Stimulated activated CD4-positive, alpha-beta T cell treated with anti-CD3 and anti-CD28 coated beads, Interleukin-12 subunit alpha, Interleukin-12 subunit beta, amount 100 ng/mL, for 4 hours (primary cell): ENCODE measurements at regions not wholly inside any gene's neighbourhood (a gene's known extent, or its start where the extent isn't known, plus 50 kb on each side); places are given as distances from the start of the nearest gene placed in this dataset.
"Not testable (repeated sequence)": the region's sequence is repeated elsewhere in the genome, so short reads cannot be mapped to it uniquely, and the experiment has no call there.

Experiments
- DNase-seq: peaks from one replicate; pipeline ENCODE4 v3.0.0-alpha.2; 2020

DNA sequence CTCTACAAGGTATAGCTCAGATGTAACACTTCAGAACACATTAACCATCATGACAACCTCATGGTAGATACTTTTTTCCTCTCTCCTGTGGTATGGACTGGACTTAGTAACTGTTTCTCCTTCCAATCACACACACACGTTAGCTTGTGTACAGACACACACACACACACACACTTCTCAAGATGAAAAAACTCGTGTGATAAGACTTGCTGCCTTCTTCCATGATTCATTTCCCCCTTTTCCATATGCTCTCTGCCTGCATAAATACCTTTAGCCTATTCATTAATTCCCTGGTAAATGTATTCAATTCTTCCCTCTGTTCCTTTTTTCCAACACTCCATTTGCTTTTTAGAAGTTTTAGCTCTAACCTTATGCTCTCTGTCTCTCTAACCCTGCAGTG is 118.9 kb upstream of the TANK start:
- no peak for DNase-seq

DNA sequence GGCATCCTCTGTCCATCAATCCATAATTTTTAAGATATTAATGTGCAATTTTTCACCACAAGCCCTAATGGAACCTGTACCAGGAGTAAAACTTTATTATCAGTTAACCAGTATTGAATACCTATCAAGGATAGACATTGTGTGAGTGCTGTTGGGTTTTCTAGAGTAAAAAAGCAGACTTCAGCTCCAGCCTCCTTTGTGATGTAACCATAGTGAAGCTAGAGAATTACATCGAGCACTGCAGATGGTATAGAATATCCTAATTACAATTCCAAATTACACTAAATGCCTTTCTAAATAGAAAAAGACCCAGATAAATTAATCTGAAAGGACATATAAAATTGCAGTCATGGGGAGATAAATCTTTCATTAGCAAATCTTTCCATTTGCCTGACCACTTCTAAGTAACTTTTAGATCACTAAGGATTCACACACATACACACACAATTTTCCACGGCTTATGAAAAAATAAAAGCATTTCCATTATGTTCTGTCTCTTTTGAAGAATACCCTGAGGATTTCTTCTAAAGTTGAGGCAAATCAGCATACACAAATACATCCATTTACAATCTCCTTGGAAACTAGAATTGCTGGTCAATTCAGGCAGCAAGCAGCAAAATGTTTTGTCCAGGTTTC is 117.1 kb upstream of the TANK start:
- no peak for DNase-seq

DNA sequence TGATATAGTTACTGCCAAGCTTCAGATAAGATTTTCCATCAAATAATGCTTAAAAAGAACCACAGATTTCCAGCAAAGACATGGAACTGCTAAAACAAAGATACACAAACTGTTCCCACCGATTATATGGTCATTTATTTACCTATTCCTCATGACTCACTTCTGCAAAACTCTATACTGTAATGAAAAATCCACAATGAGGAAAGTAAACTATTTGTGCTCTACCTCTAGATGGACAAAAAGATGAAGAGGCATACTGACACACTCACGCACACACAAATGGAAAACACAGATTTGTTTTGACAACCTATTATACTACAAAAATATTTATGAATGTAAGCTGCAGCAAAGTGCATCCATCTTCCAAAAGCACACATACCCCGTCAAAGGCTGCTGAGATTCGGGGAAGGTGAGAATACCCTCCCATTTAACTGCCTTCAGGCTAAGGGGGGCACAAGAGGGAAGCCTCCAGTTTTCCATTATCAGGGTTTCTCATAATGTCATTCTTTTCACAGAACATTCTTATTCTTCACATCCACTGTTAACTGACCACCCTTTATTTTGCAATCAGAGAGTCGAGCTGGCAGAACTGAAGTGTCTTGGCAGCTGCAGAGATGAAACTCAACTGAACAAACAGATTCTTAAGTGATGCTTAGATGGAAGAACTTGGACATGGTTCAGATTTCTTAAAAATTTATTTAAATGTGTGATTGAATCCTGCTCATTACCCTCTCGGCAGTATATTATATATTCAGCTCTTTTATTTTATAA is 115.9 kb upstream of the TANK start:
- no peak for DNase-seq

DNA sequence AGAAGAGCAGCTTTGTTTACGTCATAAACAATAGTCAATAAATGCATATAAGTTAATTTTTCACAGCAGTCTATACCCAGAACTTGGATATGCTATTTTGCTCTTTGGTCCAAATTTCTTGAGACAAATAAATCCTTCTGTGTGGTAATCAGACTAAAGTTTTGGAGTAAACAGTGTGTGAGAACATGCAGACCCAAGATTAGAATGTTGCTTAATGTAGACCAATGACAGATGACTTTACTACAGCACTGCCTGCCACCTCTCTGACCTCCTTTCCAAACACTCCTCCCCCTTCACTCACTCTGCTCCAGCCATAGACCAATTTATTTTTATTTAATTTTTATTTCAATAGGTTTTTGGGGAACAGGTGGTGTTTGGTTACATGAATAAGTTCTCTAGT is 115.3 kb upstream of the TANK start:
- DNase-seq: no peak

DNA sequence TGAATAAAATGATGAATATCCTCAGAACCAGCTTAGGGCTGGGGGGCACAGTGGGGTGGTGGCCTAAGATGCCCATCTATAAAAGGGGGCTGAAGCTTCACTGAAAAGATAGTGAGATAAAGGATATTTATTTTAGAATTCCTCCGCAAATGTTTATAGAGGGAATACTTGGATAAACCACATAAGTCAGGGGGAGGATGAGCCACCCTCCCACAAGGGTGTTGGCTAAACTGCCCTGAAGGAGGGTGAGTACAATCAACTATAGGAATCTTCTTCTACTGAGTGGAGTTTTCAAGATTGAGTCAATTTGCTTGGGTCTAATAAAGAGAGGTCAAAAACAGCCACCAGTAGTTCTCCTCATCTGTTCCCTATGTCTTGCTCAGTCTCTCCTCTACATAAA is 114.5 kb upstream of the TANK start:
- DNase-seq: no peak

DNA sequence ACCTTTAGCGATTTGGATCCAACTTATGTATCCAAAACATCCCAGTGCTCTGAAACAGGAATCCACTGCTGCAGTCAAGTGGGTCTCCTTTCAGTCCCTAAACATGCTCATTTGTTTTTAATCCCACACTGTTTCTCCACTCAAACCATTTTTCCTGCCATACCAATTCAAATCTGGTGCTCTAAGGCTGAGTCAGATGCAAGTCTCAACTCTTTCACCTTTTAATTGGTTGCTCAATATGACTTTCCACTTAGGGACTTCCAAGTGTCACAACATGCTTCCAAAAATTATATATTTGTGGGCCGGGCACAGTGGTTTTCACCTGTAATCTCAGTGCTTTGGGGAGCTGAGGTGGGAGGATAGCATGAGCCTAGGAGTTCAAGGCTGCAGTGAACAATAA is 113.4 kb upstream of the TANK start:
- no peak for DNase-seq

DNA sequence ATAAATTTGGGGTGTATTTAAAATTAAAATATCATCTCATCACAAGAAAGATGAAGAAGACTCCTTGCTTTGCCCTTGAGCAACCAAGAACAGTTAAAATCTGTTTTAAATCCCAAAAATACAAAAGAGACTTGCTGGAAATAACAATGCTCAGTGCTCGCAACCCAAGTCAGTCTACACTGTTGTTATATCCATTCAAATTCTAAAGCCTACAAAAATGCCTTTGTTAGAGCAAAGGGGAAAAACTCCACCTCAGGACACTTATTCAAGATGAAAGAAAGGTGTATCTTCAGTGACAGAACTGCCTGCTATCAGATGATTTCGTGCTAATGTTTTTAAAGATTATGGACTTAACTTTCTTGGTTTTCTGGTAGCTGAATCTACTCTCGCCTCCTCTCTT is 111.9 kb upstream of the TANK start:
- no peak for DNase-seq

DNA sequence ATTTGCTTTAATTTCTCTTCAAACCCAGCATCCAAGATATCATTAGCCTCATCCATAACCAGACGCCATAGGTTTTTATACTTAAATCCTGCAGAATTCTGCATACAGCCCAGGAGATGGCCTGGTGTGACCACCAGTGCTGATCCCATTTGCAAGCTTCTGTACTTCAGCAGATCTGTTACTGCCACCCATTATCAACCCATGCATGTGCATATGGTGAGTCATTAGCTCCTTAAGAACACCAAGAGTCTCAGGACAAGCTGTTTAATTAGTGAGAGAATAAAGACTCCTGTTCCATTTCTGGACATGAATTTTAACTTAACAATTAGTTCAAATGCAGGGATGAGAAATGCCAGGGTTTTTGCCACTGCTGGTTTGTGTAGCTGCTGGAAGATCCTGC is 110.7 kb upstream of the TANK start:
- no peak for DNase-seq

DNA sequence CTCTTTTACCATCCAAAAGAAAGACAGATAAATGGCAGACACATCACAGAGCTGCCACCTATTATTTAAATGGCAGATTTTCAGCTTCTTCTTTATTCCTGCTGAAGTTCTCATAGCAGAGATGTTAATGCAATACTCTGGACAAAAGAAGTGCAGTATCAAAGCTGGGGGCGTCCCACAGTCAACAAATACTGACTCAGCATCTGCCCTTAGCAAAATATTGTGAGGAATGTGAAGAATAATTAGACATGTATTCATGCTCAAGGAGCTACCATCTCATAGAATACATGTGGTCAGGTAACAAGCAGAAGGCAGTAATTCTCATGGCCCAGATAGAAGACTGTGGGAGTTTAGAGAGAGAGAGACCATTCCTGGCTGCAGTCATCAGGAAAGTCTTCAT is 108.0 kb upstream of the TANK start:
- DNase-seq: no peak

DNA sequence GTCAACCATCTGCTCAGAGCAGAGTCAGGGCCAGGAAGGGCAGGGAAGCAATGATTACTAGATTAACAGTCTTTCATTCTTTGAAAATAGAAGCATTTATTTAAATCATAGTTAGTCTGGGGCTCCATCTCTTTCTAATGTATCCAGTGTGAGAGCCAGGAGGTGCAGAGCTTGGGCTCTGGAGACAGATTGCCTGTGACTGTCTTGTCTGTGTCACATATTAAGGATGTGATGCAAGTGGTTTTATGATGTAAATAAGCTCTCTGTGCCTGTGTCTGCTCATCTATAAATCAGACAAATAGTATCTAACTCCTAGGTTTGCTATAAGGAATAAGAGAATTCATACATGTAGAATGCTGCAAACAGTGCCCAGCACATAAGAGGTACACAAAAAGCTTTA is 104.9 kb upstream of the TANK start:
- no peak for DNase-seq

DNA sequence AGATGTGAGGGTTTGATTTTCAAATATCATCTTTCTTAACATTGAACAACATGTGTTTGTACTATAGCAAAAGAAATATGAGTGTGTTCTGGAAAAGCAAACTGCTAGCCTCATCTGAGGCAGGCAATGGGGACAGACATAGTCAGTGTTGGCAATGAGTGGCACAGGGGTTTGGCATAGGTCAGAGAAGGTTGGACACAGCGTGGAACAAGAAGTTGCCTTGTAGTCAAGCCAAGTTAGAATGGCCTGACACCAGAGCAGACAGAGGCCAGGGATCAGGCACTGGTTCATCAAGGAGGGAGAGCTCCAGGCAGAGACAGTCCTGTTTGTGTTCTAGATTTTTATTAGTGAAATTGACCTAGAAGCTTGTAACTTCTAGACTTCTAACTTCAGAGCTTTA is 100.8 kb upstream of the TANK start:
- DNase-seq: no peak

DNA sequence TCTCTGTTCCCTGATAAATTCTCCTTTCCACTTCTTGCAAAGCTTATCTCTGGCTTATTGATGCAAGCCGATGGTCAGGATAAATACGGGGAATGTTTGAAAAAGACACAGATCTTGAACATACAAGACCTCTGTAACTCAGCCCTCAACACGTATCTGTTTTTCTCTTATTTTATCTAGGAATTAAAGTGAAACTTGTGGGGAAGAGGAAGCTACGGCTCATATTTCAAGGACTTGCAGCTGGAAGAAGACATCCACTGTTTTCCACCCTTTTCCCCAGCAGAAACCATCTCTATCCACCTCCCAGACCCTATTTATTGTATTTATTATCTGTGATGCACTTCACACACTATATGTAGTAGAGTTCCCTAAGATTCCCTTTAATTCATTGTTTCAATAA is 98.4 kb upstream of the TANK start:
- DNase-seq: no peak

DNA sequence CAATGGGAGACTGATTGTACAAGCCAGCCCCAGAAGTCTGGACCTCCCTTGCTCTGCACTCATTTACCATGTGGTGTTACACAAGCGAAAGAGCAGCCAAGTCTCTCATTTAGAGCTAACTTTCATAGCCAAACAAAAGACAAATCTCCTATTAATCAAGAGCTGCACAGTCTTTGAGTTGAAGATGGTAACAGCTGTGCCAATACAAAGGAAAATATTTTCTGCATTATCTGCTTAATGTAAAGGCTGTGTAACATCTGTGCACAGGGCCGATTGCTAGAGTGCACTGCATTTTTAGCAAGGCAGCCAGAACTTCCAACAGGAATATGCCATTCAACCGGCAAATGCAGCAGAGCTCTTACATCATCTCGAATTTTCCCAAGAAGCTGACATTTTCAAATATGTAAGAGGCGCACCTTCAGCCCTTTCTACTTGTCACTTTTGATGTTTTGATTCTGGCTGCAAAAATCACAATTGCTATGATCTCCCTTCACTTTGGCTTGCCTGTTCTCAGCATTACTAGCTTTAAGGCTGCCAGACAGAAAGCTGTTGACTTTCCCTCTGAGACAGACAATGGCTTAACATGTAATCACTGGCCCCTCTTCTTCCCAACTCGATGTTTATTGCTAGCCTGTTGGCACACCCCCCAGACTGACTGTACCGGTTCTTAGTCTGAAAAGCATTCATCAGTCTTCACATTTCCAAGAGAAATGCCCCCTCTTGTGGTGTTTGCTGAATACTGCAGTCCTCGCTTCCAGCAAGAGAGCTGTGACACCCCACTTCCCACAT is 96.9 kb upstream of the TANK start:
- DNase-seq: peak; percentile 51

DNA sequence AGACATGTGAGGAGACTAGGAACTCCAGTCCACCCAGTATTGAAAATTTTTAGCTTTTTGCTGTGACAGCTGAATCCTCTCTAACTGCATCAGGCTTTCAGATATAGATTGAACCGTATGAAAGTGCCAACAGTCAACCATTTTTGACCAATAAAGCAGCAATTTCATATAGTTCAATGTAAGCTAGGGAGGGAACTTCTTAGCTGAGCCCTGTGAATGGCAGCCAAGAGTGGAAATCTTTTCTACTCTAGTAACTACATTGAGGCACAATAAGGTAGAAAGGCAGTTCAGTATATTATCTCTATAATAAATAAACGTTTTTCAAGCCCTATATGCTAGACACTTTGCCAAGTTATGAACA is 96.3 kb upstream of the TANK start:
- no peak for DNase-seq

DNA sequence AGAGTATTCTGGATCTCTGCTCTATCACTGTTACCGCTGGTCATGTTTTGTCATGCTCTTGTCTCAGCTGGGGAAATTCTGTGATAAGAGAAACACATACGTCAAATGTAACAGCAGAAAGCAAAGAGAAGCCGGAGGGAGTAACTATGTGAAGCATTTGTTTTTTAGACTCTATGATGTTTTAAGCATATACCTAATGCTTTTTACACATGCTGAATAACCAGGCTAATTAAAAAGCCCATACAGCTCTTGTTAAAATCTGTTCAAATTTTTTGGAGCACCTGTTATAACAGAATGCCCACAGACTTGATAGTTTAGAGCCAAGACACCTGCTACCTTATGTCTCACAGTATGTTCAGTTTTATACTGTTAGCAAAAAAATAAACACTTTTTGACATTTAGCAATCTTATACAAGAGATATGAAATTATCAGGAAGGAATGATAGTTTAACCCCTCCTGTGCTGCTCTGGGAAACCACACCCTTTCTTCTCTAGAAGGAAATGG is 92.3 kb upstream of the TANK start:
- no peak for DNase-seq

DNA sequence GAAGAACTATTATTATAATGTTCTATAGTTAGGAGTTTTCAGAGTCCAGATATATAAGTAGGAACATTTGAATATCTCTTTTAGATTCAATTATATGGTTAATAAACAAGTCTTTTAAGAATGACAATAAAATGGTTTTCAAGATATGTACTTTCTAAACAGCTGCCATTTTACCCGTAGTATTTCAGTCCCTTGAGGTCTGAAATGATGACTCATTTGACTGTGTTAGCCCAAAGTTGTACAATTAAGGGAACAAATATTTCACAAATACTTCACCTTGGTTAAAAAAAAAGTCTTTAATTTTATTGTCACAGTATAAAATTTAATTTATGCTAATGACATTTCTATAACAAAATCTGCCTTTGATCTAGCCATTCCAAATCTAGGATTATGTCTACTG is 91.6 kb upstream of the TANK start:
- no peak for DNase-seq

DNA sequence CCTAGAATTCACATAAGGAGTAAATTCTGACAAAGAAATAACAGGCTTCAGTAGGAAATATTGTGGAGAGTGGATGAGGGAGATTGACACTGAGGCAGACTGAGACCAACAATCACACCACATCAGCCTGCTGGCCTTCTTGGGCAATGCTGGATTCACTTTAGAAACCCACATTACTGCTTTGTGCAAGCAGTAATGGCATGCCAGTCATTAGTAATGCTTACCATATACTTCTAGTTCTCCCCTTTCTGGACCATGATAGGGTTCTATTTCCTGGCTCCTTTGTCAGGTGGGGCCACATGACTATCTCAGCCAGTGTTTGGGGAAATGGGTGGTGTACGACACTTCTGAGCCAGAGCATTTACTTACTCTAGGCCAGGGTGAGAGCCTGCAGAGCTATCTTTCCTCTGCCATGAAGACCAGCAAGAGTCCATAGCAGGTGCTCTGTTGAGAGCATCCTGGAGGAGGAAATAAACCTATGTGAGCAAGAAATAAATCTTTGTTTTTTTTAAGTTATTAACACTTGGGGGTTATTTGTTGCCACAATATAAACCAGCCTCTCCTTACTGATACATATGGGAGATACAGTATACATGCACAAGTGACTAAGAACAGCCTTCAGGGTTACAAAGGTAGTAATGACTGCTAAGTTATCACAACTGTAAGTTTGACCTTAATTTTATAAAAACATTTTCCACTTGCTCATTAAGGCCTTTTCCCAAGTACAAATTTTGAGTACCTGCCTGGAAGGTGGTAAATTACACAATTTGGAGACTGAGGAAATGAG is 89.3 kb upstream of the TANK start:
- DNase-seq: no peak

DNA sequence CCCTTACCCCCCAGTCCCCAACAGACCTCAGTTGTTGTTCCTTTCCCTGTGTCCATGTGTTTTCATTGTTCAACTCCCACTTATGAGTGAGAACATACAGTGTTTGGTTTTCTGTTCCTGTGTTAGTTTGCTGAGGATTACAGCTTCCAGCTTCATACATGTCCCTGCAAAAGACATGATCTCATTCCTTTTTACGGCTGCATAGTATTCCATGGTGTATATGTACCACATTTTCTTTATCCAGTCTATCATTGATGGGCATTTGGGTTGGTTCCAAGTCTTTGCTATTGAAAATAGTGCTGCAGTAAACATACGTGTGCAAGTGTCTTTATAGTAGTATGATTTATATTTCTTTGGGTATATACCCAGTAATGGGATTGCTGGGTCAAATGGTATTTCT is 87.8 kb upstream of the TANK start:
- not testable (repeated sequence) for DNase-seq

DNA sequence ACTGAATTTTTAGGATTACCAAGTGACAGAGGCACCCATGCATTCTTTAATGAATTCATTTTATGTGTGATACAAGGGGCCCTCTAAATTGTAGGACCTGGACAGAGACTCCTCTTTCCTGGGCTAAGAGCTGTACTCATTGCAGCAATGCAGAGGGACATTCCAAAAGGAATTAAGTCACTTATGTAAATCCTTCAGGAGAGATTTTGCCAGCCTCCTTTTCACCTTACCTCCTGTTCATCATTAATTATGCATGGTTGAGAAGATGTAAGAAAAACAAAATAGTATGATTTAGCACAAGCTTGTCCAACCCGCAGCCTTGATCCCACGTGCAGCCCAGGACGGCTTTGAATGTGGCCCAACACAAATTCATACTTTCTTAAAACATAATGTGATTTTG is 84.5 kb upstream of the TANK start:
- no peak for DNase-seq

DNA sequence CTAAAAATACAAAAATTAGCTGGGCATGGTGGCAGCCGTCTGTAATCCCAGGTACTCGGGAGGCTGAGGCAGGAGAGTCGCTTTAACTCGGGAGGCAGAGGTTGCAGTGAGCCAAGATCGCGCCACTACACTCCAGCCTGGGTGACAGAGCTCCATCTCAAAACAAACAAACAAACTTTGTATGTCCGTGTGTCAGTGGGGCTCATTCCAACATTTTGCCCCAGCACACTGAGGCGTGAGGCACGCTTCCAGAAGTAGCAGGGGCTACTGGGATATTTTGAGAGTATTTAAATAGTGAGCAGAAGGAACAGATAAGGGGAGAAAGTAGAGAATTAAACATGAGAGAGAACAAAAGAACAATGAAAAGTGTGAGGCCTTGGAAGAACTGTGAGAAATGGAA is 83.3 kb upstream of the TANK start:
- DNase-seq: no peak

DNA sequence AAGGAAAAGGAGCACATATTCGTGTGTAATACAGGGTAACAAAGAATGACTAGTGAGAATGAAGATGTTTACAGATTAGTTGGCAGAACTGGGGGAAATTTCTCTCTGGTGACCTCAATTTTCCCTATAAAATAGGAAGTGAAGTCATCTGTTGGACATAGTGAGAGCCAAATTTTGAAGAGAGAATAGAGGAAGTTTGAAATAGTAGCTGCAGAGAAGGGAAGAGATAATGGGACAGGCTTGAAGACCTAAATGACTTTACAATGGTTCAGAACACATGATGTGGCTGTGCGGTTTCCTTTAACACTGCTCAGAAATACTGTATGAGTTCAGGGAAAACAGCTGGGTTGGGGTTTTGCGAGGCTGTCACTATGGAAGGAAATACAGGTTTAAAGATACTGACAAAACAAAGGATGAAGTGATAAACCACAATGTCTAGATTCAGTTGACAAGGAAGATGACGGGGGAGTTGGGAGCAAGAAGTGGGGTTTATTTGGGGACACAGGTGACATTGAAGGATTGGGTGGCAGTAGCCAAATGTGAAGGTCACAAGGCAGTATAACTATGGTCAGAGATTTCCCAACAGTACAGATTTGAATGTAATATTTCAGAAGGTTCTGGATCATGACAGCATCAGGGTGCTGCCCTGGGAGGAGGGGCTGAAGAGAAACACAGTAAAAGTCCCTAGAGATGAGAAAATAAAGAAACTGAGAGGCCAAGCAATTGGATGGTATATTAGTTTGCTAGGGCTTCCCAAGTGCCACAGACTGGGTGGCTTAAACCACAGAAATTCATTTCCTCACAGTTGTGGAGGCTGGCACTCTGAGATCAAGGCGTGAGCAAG is 82.6 kb upstream of the TANK start:
- peak; percentile 38 for DNase-seq

DNA sequence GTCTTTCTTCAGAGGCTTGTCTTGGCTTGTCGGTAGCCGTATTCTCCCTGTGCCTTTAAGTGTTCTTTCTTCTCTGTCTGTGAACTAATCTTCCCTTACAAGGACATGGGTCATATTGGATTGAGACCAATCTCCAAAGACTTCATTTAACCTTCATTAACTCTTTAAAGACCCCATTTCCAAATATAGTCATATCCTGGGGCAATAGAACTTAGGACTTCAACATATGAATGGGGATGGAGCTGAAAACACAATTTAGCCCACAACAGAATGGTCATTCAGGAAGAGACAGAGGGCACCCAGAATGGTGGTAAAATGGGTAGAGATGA is 82.1 kb upstream of the TANK start:
- no peak for DNase-seq
